Ovary (tissue), 7 donors: ENCODE measurements at regions not wholly inside any gene's neighbourhood (a gene's known extent, or its start where the extent isn't known, plus 50 kb on each side); places are given as distances from the start of the nearest gene placed in this dataset.
A peak's percentile ranks its signal among the peaks of the same experiment; 100 is the strongest.

ENCODE experiments used
- DNase-seq, 5 donors: peaks; one replicate each; pipeline ENCODE4 v3.0.0-alpha.2; 2019 to 2020
- H3K27ac ChIP-seq, 2 donors: fragments of 200-600 bp; one replicate each; pipeline versions ENCODE4 v1.5.1 to v1.8.0; 2019 to 2022
- H3K27me3 ChIP-seq: fragments of 200-600 bp; one replicate; pipeline ENCODE4 v1.8.0; 2022
- H3K36me3 ChIP-seq: fragments of 200-600 bp; sonication (generic); one replicate; pipeline ENCODE4 v1.5.1; 2019
- H3K4me1 ChIP-seq: one replicate; pipeline ENCODE4 v1.8.1; 2013; ENCODE audit warnings: mild to moderate bottlenecking, moderate library complexity; ENCODE audit not compliant: insufficient read depth
- H3K4me3 ChIP-seq: fragments of 200-600 bp; sonication (generic); one replicate; pipeline ENCODE4 v1.5.1; 2017
- H3K9me3 ChIP-seq, 2 donors: fragments of 200-600 bp in 1 of 2; sonication (generic) in 1 of 2; one replicate each; pipeline versions ENCODE4 v1.5.1 to v1.8.1; 2013 to 2019; ENCODE audit warnings: mild to moderate bottlenecking in 1 of 2, moderate library complexity in 1 of 2
- EP300 ChIP-seq: sonication (generic); formaldehyde crosslinking; IDR thresholded peaks from one replicate; pipeline ENCODE4 v1.6.1; 2017; ENCODE audit warnings: antibody characterized with exemption
- POLR2A ChIP-seq: fragments of 450-650 bp; IDR thresholded peaks from one replicate; pipeline ENCODE4 v1.6.1; 2017; ENCODE audit warnings: antibody characterized with exemption, mild to moderate bottlenecking, moderate library complexity
- WGBS, 3 donors: extraction: QIAGEN DNeasy Blood & Tissue Kit in 1 of 3; methylation state at CpG; one replicate each; pipeline versions ENCODE4 v1.1.5 to v1.1.7; 2013 to 2017; 5-methylcytosine and 5-hydroxymethylcytosine counted together
- intact Hi-C, 4 donors: fragments of 100-400 bp; cut with DNase I; formaldehyde crosslinking; loops; one replicate each; pipeline versions ENCODE4 v1.11.0 to v1.15.1; 2022 to 2023
- TF ChIP-seq, protein P1 (sequence below), 3 donors: fragments of 450-650 bp in 2 of 3; fragments of 200-600 bp in 1 of 3; IDR thresholded peaks; one replicate each; pipeline versions ENCODE4 v1.5.1 to v1.8.0; 2016 to 2022; ENCODE audit warnings: antibody characterized with exemption in 3 of 3, mild to moderate bottlenecking in 1 of 3
- donor health status: DM: no; HTN: no; CAD: no; lungs with moderate emphysema.
- donor health status: DM: no; HTN: no; CAD: no.
- donor health status: Bipolar disorder and iron deficiency.
- donor health status: DM: no; HTN: no; CAD: no.
- donor health status: DM: yes; HTN: yes; CAD: no.

DNA sequence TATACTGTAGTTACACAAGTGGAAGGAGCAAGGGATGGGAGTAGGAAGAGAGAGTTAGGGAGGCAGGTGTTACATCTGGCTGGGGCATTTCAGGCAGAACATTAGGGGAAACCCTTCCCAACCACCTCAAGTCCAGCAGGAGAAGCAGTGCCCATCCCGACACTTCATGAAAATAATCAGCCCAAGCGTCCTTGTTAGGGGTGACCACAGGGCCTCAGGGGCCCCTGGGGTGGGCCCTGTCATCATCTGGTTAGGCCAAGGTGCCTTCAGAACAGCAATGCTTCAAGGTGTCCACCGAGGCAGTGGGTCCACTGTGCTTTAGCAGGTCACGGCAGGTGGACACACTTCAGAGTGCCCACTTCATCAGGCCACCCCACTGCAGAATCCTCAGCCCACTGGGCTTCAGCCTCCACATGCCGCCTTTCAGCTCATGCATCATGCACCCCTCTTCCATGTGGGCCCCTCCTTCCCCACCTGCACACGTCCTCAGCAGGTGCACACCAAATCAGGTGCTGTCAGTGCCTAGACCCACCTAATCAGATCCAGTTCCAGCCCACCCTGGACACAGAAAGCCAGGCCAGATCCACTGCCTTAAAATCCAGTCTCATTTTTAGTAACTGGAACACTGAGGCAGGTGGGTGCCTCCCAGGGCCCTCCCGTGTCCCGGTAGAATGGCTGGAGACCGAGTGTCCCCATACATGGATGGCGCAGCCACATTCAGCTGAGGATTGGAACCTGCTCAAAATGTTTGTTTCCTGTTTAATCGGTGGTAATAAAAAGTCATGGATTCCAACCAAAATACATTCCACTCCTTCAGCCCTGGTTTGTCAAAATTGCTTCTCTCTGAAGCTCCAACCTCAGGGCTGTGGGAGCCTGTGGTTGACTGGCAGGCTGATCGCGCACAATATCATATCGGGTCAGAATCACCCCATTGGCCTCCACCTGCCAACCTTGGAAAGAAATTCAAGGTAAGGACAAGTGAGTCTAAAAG, 99.5 kb downstream of the ANKRD60 start:
- Histone ChIP-seq H3K36me3 (no peaks in the 10 kb centered on the region), H3K4me1 (peaks cover 16% of the 10 kb centered on the region), H3K9me3 (no peaks in the 10 kb centered on the region), H3K4me3 (no peak overlapping the region), H3K27ac (peak overlapping the region in 1 of 2 donors; percentile 25), H3K27me3 (no peaks in the 10 kb centered on the region)
- DNase-seq, result no peak
- intact Hi-C loops, result no loop called here
- WGBS, 3 donors, result 59 to 64% (median 62%) methylated on average over 14 of the region's 14 CpGs
- TF ChIP-seq EP300 (no peak), POLR2A (no peak)
- TF ChIP-seq, protein P1, sequence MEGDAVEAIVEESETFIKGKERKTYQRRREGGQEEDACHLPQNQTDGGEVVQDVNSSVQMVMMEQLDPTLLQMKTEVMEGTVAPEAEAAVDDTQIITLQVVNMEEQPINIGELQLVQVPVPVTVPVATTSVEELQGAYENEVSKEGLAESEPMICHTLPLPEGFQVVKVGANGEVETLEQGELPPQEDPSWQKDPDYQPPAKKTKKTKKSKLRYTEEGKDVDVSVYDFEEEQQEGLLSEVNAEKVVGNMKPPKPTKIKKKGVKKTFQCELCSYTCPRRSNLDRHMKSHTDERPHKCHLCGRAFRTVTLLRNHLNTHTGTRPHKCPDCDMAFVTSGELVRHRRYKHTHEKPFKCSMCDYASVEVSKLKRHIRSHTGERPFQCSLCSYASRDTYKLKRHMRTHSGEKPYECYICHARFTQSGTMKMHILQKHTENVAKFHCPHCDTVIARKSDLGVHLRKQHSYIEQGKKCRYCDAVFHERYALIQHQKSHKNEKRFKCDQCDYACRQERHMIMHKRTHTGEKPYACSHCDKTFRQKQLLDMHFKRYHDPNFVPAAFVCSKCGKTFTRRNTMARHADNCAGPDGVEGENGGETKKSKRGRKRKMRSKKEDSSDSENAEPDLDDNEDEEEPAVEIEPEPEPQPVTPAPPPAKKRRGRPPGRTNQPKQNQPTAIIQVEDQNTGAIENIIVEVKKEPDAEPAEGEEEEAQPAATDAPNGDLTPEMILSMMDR (IDR thresholded peaks at IDR 0.05), result no peak

DNA sequence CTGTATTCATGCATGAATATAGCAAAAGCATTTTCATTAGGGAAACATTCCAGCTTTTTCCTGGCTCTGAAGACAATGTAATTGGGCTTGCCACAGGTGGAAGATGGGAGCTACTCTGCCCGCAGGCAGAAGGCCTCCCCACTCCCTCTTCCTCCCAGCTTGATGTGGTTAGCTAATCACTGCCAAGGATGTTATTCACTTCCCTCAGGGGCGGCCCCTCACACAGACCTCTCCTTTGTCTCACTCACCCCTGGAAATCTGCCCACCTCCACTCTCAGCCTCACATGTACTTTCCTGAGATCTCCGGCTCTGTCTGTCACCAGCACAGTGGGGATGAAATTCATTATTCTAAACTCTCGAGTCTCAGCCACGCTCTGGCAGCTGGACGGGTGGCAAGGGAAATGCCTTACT, 100.7 kb downstream of the ANKRD60 start:
- TF ChIP-seq, protein P1 (IDR thresholded peaks at IDR 0.05), result no peak
- TF ChIP-seq EP300 (no peak), POLR2A (no peak)
- WGBS, 3 donors, result 59 to 76% (median 71%) methylated on average over 6 of the region's 6 CpGs
- no peak for DNase-seq
- no peak overlapping the region for H3K27ac ChIP-seq
- no peak overlapping the region for H3K4me3 ChIP-seq
- peaks cover 15% of the 10 kb centered on the region for H3K4me1 ChIP-seq
- no peaks in the 10 kb centered on the region for H3K27me3 ChIP-seq
- intact Hi-C loops, result no loop called here
- H3K9me3 ChIP-seq, result no peaks in the 10 kb centered on the region
- H3K36me3 ChIP-seq, result no peaks in the 10 kb centered on the region

DNA sequence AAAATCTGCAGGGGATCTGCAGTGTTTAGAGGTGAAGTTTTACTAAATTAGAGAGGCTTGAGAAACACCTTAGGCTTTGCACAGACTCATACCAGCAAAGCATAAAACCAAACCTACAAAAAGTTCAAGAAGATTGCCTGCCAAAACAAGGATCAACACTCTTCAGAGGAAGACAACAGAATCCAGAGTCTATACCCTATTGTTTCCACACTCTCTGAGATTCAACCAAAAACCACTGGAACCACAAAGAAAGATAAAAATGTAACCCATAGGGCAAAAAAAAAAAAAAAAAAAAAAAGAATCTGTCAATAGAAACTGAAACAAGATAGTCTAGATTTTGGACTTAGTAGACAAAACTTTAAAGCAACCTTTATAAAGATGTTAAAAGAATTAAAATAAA, 102.7 kb downstream of the ANKRD60 start:
- no peak for DNase-seq
- Histone ChIP-seq H3K4me1 (peaks cover 9% of the 10 kb centered on the region), H3K27me3 (no peaks in the 10 kb centered on the region), H3K27ac (no peak overlapping the region), H3K4me3 (no peak overlapping the region), H3K9me3 (no peaks in the 10 kb centered on the region), H3K36me3 (no peaks in the 10 kb centered on the region)
- TF ChIP-seq, protein P1 (IDR thresholded peaks at IDR 0.05), result no peak
- TF ChIP-seq EP300 (no peak), POLR2A (no peak)
- intact Hi-C loops, result no loop called here

DNA sequence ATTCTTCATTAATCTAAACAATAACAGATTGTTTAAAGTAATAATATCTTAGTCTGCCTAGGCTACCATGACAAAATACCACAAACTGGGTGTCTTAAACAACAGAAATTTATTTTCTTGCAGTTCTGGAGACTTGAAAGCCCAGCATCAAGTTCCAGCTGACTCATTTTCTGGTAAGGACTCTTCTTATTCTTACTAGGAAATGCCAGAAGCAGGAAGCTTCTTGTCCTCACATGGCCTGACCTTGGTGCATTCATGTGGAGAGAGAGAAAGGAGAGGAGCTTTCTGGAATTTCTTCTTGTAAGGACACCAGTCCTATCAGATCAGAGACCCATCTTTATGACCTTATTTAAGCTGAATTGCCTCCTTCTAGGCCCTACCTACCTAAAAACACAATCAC, 110.5 kb downstream of the ANKRD60 start:
- no peak for TF ChIP-seq EP300
- no peak for TF ChIP-seq POLR2A
- no peaks in the 10 kb centered on the region for H3K9me3 ChIP-seq
- no peaks in the 10 kb centered on the region for H3K27me3 ChIP-seq
- no peaks in the 10 kb centered on the region for H3K36me3 ChIP-seq
- intact Hi-C loops, result no loop called here
- DNase-seq, result no peak
- H3K4me1 ChIP-seq, result no peaks in the 10 kb centered on the region
- no peak overlapping the region for H3K4me3 ChIP-seq
- H3K27ac ChIP-seq, result no peak overlapping the region

DNA sequence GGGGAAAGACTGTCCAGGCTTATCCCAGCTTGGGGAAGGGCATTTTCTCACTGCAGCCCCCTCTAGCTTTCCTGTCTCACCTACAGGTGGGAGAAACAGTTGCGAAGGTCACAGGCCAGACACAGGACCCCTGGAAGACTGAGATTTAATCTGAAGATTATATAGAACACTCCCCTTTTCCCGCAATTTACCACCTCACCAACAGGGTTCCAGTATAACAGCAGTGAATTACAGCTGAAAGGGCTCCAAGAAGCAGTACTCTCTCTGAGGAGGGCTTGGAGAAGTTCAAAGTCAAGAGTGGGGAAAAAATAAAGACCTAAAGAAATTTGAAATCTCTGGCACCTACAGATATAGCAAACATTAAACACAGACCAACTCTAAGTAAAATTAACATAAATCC, 111.9 kb downstream of the ANKRD60 start:
- no peak for DNase-seq
- Histone ChIP-seq H3K4me3 (no peak overlapping the region), H3K9me3 (no peaks in the 10 kb centered on the region), H3K27ac (no peak overlapping the region), H3K4me1 (no peaks in the 10 kb centered on the region), H3K27me3 (no peaks in the 10 kb centered on the region), H3K36me3 (no peaks in the 10 kb centered on the region)
- WGBS, 3 donors, result 67 to 98% (median 93%) methylated on average over 2 of the region's 2 CpGs
- intact Hi-C loops, result no loop called here
- TF ChIP-seq EP300 (no peak), POLR2A (no peak)
- TF ChIP-seq, protein P1 (IDR thresholded peaks at IDR 0.05), result no peak
